GM19351 (cell line): ENCODE measurements at regions not wholly inside any gene's neighbourhood (a gene's known extent, or its start where the extent isn't known, plus 50 kb on each side); places are given as distances from the start of the nearest gene placed in this dataset.

Source experiments
- ATAC-seq: cut with Tn5 transposase; IDR thresholded peaks from one replicate; pipeline ENCODE4 v1.9.1; 2021; ENCODE audit warnings: mild to moderate bottlenecking, moderate library complexity; ENCODE audit not compliant: unreplicated experiment

GRCh38 chr7:36029853-36030515, 123.1 kb upstream of the EEPD1 start:
- no peak for ATAC-seq

- ATAC-seq = no peak
These were observed 120.7 kb upstream of the EEPD1 start for GRCh38 chr7:36032361-36032818.

GRCh38 chr7:36034020-36034419, 119.0 kb upstream of the EEPD1 start:
- ATAC-seq = no peak

DNA sequence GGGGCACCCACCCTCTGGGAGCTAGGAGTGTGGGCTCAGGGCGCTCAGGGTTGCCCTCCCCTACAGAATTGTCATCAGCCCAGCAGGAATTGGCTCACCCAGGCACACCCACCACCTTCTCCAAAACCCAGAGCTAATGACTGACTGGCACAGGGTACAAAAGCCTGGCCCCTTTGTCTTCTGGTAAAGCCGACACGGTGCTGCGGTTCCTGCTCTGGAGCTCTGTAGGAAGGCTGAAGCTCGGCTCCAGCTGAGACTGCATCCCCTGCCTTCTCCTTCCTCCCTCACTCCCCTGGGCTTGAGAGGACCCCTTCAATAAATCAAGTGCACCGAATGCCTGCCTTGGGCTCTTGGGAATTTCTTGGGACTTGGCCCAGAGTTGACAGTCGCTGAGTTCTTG, 117.9 kb upstream of the EEPD1 start:
- no peak for ATAC-seq

DNA sequence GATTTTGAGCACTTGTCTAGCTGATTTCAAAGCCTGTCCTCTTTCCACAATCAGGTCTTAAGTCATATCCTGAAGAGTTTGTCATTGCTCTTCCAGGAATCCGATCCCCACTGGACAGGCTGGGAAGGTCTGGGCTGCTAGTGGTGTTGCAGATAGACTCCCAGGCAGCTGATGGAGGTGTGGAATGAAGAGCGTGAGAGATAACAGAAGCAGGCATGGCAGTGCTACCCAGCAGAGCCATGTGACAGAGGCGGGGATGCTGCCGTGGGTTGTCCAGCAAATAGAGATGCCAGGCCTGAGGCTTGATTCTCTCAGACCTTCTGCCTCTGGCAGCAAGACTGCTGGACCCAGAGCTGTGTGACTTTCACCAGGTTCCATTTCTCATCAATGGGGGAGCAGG, 116.5 kb upstream of the EEPD1 start:
- ATAC-seq = no peak

GRCh38 chr7:36037121-36037662, 115.9 kb upstream of the EEPD1 start:
- no peak for ATAC-seq

DNA sequence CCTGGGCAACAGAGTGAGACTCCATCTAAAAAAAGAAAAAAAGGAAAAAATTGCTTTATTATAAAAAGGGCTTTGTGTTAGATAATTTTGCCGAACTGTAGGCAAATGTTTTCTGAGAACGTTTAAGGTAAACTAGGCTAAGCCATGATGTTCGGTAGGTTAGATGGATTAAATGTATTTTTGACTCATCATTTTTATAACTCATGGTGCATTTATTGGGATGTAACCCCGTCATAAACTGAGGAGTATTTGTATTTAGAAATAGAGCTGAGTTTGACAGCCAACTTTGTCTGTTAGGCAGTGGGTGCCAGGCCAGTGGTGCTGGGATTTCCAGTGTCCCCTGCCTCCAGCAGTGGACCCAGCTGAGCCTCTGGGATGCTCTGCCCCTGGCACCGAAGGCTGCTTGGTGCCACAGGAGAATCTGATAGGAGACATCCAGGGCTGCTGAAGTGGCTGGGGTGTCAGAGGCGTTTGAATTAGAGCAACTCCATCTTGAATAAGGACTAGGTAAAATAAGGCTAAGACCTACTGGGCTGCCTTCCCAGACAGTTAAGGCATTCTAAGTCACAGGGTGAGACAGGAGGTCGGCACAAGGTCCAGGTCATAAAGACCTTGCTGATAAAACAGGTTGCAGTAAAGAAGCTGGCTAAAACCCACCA, 114.9 kb upstream of the EEPD1 start:
- ATAC-seq = no peak

- no peak for ATAC-seq
These were observed 113.8 kb upstream of the EEPD1 start for GRCh38 chr7:36039243-36039642.

- ATAC-seq = no peak
These were observed 113.4 kb upstream of the EEPD1 start for GRCh38 chr7:36039671-36040070.

DNA sequence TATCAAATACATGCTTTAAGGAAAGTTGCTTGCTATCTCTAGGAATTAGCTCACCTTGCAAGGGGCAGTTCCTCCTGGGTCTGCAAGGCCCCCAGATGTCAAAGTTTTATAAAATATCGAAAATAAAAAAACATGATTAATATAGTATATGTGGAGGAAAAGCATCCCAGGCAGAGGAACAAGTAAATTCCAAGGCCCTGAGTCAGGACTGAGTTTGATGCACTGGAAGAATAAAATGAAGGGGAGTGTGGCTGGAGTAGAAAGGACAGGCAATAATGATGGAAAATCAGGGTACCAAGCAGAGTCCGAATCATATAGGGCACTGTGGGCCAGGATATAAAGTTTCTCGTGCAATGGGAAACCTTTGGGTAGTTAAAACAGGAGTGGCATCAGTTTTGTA, 112.4 kb upstream of the EEPD1 start:
- no peak for ATAC-seq

DNA sequence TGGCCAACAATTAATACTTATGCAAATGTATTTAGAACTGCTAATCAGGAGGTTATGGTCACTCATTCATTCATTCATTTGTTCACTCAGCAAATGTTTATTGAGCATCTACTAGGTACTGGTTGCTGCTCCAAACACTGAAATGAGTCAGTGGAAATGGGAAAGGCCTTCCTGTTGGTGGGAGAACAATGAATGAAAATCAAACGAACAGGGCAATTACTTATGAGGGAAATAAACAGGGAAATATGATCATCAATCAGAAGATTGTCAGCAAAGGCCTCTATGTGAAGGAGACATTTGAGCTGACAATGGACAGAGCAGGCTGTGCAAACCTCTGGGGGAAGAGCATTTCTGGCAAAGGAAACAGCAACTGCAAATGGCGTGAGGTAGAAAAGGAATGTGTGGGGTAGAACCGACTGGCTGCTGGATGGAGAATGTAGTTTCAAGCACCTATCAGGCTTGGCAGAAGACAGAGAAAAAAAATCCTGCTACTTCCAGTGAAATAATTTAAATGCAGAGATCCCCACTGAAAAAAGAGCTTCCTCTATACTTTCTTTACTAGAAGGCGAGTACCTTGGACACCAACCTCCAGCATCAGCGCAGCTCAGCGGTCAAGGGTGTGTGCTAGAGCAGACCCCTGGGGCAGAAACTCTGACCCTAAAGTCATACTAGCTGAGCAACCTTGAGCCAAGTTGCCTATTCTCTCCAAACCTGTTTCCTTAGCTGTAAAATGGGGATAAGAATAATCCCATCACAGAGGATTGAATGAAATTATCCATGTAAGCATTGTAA, 108.8 kb upstream of the EEPD1 start:
- ATAC-seq = no peak

DNA sequence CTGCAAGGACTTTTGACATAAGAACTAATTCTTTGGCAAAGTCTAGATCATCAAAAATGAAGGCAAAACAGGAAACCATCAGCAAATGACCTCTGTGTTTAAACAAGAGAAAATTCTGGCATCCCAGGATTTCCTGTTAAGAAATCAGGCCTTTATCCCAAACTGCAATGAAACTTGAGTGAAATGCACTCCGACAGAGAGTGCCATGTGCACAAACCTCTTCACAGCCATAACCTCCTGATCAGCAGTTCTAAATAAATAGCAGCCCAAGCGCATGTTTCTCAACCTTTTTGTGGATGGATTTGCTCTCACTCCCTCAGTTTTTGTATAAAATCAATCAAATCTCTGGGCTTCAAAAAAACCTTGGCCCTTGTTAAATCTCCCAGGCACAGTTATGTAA, 107.7 kb upstream of the EEPD1 start:
- no peak for ATAC-seq

GRCh38 chr7:36045830-36046341, 107.2 kb upstream of the EEPD1 start:
- no peak for ATAC-seq

DNA sequence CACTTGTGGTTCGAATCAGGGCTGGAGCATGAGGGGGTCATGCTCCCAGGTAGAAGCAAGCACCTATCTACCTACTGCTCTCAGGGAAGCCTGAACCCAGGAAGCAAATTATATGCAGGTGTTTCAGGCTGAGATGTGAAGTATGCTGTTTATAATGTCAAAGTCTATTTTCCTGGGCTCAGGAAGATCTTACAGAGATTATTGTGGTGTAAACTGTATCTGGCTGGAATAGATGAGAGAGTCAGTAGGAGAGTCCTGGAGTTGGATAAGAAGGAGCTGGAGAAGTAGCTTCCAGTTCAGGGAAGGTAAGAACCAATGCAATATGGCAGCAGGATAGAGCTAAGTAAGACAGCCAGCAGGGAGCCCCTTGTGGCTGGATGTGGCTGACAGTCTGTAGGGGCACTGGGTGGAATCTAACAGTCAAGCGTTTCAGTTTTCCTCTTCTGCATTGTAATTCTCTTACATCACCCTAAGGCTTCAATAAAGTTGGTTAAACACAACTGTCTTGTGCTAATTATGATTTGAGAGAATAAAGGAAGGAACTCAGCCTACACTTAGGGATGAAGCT, 105.9 kb upstream of the EEPD1 start:
- peak; percentile 54 for ATAC-seq

DNA sequence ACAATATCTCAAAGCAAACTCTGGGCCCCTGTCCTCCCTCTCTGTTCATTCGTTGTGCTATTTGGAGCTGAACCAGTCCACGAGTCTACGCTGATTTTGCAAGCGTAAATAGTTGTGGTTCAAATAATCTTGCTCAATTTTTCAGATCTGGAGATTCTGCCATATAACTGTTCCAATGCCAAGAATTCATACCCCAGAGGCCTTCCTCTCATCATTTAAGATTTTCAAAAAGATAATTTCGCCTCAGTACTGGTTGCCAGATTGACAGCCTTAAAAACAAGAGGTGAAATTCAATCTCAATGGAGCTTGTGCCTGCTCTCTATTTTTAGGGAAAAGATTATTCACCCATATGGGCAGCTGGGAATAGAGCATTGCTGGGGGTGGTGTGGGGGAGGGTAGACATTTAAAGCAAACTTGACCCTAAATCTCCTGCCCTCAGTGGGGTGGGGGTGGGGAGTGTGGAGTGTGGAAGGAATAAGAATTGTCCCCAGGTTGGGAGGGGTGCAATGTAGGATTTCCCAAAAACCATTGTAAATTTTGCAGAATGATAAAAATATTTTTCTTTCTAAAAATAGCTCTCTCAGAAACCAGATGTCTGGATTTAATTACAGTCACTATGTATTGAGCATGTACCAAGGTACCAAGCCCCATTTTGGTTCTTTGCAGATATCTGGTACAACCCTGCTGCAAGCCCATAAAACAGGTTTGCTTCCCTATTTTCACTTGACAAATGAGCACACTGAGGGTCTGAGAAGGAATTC, 104.7 kb upstream of the EEPD1 start:
- ATAC-seq = no peak

GRCh38 chr7:36048902-36049240, 104.2 kb upstream of the EEPD1 start:
- ATAC-seq = no peak

GRCh38 chr7:36051501-36051900, 101.6 kb upstream of the EEPD1 start:
- ATAC-seq = no peak

GRCh38 chr7:36053589-36053988, 99.5 kb upstream of the EEPD1 start:
- no peak for ATAC-seq

GRCh38 chr7:36054637-36055036, 98.4 kb upstream of the EEPD1 start:
- no peak for ATAC-seq

DNA sequence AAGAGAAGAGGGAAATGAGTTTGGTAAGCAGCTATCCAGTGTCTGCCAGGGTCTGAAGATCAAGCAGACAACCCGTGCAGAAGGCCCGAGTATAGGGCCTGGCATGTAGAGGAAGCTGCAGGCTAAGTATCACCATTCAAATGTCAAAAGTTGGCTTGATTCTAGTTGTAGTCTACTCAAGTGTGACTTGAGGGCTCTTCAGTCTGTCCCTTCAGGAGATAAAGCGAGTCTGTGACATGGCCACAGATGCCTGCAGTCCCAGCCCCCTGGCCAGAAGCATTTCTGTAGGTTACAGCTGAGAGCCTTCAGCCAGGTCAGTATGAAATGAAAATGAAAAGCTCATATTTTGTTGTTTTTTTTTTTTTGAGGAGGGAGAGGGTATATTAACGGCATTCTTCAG, 97.8 kb upstream of the EEPD1 start:
- no peak for ATAC-seq

DNA sequence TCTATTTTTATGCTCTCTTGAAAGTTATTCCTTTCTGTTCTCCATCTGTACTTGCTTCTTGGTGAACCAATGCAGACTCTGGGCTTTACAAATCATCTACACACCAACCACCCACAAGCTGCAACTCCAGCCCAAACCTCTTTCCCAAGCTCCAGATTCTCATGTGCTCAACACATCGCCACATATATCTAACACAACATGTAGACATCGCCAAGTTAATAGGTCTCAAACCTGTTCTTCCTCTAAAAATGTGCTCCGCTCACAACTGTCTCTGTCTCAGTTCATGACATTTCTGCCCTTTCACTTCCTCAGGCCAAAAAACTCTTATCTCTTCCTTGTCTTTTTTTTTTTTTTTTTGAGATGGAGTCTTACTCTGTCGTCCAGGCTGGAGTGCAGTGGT, 95.7 kb upstream of the EEPD1 start:
- ATAC-seq = peak; percentile 72
